ENCODE measurements at regions not wholly inside any gene's neighbourhood (a gene's known extent, or its start where the extent isn't known, plus 50 kb on each side); places are given as distances from the start of the nearest gene placed in this dataset.

DNA sequence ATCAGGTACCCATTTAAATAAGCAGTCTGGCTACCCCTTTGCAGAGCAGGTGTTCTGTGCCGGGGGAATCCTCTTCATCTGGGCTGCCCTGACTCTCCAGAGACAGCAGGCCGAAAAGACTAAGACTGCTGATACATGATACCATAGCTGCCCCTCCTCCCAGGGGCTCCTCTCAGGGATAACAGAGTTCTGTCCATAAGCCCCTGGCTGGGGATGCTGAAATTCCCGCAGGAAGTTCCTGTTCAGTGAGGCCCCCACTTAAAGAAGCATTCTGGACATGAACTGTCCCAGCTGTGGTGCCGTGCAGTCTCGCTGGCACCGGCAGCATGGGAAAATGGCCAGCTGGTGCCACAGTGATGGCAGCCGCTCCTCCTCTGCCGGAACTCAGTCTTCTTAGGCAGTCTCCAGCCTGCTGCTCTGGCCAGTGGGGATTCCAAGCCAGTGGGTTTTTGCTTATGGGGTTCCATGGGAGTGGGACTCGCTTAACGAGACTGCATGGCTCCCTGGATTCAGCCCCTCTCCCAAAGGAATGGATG lies 1026.2 kb downstream of the NAALADL2 start:
- TF ChIP-seq RAD21 (CRISPR knock-in tag; conservative IDR thresholded peaks at IDR 0.05 in 1 of 2, IDR thresholded peaks at IDR 0.05 in 1 of 2), result no peak
- TF ChIP-seq, protein P1, sequence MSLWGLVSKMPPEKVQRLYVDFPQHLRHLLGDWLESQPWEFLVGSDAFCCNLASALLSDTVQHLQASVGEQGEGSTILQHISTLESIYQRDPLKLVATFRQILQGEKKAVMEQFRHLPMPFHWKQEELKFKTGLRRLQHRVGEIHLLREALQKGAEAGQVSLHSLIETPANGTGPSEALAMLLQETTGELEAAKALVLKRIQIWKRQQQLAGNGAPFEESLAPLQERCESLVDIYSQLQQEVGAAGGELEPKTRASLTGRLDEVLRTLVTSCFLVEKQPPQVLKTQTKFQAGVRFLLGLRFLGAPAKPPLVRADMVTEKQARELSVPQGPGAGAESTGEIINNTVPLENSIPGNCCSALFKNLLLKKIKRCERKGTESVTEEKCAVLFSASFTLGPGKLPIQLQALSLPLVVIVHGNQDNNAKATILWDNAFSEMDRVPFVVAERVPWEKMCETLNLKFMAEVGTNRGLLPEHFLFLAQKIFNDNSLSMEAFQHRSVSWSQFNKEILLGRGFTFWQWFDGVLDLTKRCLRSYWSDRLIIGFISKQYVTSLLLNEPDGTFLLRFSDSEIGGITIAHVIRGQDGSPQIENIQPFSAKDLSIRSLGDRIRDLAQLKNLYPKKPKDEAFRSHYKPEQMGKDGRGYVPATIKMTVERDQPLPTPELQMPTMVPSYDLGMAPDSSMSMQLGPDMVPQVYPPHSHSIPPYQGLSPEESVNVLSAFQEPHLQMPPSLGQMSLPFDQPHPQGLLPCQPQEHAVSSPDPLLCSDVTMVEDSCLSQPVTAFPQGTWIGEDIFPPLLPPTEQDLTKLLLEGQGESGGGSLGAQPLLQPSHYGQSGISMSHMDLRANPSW (CRISPR knock-in tag; IDR thresholded peaks at IDR 0.05), result no peak
- no peak for TF ChIP-seq ADNP (tag; IDR thresholded peaks at IDR 0.05)
- no peak for TF ChIP-seq FOXA1 (IDR thresholded peaks at IDR 0.05; ENCODE audit: borderline replicate concordance)
- TF ChIP-seq HNRNPH1 (optimal IDR thresholded peaks at IDR 0.05; ENCODE audit: low read depth, low read length), result no peak
- no peak for TF ChIP-seq NEUROD1 (IDR thresholded peaks at IDR 0.05; ENCODE audit: borderline replicate concordance, low read depth, low read length, partially characterized antibody)
- TF ChIP-seq EGR1 (conservative IDR thresholded peaks at IDR 0.05), result no peak
- TF ChIP-seq, protein P2, sequence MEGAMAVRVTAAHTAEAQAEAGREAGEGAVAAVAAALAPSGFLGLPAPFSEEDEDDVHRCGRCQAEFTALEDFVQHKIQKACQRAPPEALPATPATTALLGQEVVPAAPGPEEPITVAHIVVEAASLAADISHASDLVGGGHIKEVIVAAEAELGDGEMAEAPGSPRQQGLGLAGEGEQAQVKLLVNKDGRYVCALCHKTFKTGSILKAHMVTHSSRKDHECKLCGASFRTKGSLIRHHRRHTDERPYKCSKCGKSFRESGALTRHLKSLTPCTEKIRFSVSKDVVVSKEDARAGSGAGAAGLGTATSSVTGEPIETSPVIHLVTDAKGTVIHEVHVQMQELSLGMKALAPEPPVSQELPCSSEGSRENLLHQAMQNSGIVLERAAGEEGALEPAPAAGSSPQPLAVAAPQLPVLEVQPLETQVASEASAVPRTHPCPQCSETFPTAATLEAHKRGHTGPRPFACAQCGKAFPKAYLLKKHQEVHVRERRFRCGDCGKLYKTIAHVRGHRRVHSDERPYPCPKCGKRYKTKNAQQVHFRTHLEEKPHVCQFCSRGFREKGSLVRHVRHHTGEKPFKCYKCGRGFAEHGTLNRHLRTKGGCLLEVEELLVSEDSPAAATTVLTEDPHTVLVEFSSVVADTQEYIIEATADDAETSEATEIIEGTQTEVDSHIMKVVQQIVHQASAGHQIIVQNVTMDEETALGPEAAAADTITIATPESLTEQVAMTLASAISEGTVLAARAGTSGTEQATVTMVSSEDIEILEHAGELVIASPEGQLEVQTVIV (CRISPR knock-in tag; IDR thresholded peaks at IDR 0.05; ENCODE audit: borderline replicate concordance), result no peak

All from K562 (cell line).